ENCODE measurements at regions not wholly inside any gene's neighbourhood (a gene's known extent, or its start where the extent isn't known, plus 50 kb on each side); places are given as distances from the start of the nearest gene placed in this dataset.

- no peak for TF ChIP-seq CHD7 (IDR thresholded peaks at IDR 0.05; ENCODE audit: low read depth, low read length)
- no peak for TF ChIP-seq TFAP4 (CRISPR knock-in tag; IDR thresholded peaks at IDR 0.05; ENCODE audit: borderline replicate concordance)
- TF ChIP-seq PCBP1 (IDR thresholded peaks at IDR 0.05; ENCODE audit: low read depth, low read length, poor library complexity, severe bottlenecking) = no peak
Measured at GRCh38 chr2:109060496-109060895, 68.5 kb upstream of the SH3RF3 start (continued).
